Transverse colon (tissue), 4 donors: ENCODE measurements at regions not wholly inside any gene's neighbourhood (a gene's known extent, or its start where the extent isn't known, plus 50 kb on each side); places are given as distances from the start of the nearest gene placed in this dataset.

Source experiments
- POLR2A ChIP-seq: fragments of 450-650 bp; IDR thresholded peaks from one replicate; pipeline ENCODE4 v1.6.1; 2016; ENCODE audit warnings: antibody characterized with exemption, mild to moderate bottlenecking, moderate library complexity
- POLR2AphosphoS5 ChIP-seq, 3 donors: sonication (generic); formaldehyde crosslinking; IDR thresholded peaks; one replicate each; pipeline ENCODE4 v1.6.1; 2016; ENCODE audit warnings: antibody characterized with exemption in 3 of 3
- TF ChIP-seq, protein P1 (sequence below), 5 experiments: fragments of 200-600 bp in 3 of 5; fragments of 450-650 bp in 2 of 5; sonication (generic) in 3 of 5; IDR thresholded peaks; 1 replicate in 2 of 5; 2 replicates in 3 of 5; pipeline ENCODE4 v1.5.1; 2016 to 2017; ENCODE audit warnings: antibody characterized with exemption in 5 of 5, inconsistent platforms in 3 of 5, mild to moderate bottlenecking in 2 of 5, moderate library complexity in 1 of 5

DNA sequence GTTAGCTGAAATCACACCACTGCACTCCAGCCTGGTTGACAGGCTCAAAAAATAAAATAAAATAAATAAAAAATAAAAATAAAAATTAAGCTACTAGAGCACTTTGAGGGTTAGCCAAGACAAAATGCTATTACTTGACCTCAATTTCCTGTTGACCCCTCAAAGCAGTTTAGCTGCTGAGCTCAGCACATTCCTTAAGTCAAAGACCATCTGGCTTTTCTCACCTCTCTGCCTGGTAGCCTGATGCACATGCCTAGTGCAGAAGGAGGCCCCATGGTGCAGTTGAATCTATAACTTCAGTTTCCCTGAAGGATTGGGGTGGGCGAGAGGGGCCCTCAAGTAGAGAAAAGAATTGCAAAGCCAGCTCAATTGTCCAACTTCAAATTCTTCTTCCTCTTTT, 211.1 kb upstream of the GALNT17 start:
- TF ChIP-seq POLR2A: no peak
- TF ChIP-seq, protein P1, sequence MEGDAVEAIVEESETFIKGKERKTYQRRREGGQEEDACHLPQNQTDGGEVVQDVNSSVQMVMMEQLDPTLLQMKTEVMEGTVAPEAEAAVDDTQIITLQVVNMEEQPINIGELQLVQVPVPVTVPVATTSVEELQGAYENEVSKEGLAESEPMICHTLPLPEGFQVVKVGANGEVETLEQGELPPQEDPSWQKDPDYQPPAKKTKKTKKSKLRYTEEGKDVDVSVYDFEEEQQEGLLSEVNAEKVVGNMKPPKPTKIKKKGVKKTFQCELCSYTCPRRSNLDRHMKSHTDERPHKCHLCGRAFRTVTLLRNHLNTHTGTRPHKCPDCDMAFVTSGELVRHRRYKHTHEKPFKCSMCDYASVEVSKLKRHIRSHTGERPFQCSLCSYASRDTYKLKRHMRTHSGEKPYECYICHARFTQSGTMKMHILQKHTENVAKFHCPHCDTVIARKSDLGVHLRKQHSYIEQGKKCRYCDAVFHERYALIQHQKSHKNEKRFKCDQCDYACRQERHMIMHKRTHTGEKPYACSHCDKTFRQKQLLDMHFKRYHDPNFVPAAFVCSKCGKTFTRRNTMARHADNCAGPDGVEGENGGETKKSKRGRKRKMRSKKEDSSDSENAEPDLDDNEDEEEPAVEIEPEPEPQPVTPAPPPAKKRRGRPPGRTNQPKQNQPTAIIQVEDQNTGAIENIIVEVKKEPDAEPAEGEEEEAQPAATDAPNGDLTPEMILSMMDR (IDR thresholded peaks at IDR 0.05): no peak
- no peak for TF ChIP-seq POLR2AphosphoS5 (IDR thresholded peaks at IDR 0.05)
